Sigmoid colon (tissue), 6 donors: ENCODE measurements at regions not wholly inside any gene's neighbourhood (a gene's known extent, or its start where the extent isn't known, plus 50 kb on each side); places are given as distances from the start of the nearest gene placed in this dataset.

Experiments used
- DNase-seq: peaks from one replicate; pipeline ENCODE4 v3.0.0-alpha.2; 2019
- H3K27ac ChIP-seq, 4 donors: fragments of 200-600 bp; sonication (generic); one replicate each; pipeline ENCODE4 v1.5.1; 2016 to 2019; ENCODE audit warnings: mild to moderate bottlenecking in 1 of 4
- H3K27me3 ChIP-seq, 3 donors: fragments of 200-600 bp; sonication (generic); one replicate each; pipeline ENCODE4 v1.5.1; 2019; ENCODE audit warnings: mild to moderate bottlenecking in 1 of 3
- H3K36me3 ChIP-seq, 4 donors: fragments of 200-600 bp; sonication (generic); one replicate each; pipeline ENCODE4 v1.5.1; 2016 to 2019
- H3K4me1 ChIP-seq, 4 donors: fragments of 200-600 bp; sonication (generic); one replicate each; pipeline ENCODE4 v1.5.1; 2017 to 2019
- H3K4me3 ChIP-seq, 4 donors: fragments of 200-600 bp; sonication (generic); one replicate each; pipeline ENCODE4 v1.5.1; 2017 to 2019; ENCODE audit warnings: mild to moderate bottlenecking in 2 of 4, moderate library complexity in 1 of 4
- H3K9me3 ChIP-seq, 4 donors: fragments of 200-600 bp in 3 of 4; sonication (generic) in 3 of 4; one replicate each; pipeline versions ENCODE4 v1.5.1 to v1.6.1; 2013 to 2019
- EP300 ChIP-seq, 4 donors: sonication (generic); formaldehyde crosslinking; IDR thresholded peaks; one replicate each; pipeline ENCODE4 v1.6.1; 2017; ENCODE audit warnings: antibody characterized with exemption in 4 of 4
- POLR2A ChIP-seq, 2 donors: fragments of 450-650 bp; IDR thresholded peaks; one replicate each; pipeline ENCODE4 v1.6.1; 2016; ENCODE audit warnings: antibody characterized with exemption in 2 of 2, mild to moderate bottlenecking in 2 of 2, moderate library complexity in 2 of 2
- POLR2AphosphoS5 ChIP-seq, 4 donors: sonication (generic); formaldehyde crosslinking; IDR thresholded peaks; one replicate each; pipeline ENCODE4 v1.6.1; 2017; ENCODE audit warnings: antibody characterized with exemption in 4 of 4
- WGBS, 2 donors: extraction: QIAGEN DNeasy Blood & Tissue Kit; methylation state at CpG; one replicate each; pipeline ENCODE4 v1.1.7; 2013; 5-methylcytosine and 5-hydroxymethylcytosine counted together
- intact Hi-C: fragments of 100-400 bp; cut with DNase I; formaldehyde crosslinking; loops from one replicate; pipeline ENCODE4 v1.15.1; 2023
- TF ChIP-seq, protein P1 (sequence below), 4 experiments: fragments of 450-650 bp in 3 of 4; fragments of 200-600 bp in 1 of 4; IDR thresholded peaks; one replicate each; pipeline ENCODE4 v1.5.1; 2016 to 2019; ENCODE audit warnings: antibody characterized with exemption in 4 of 4, mild to moderate bottlenecking in 3 of 4, moderate library complexity in 2 of 4
- donor health status: healthy with polysubstance abuse.
- donor health status: healthy.

DNA sequence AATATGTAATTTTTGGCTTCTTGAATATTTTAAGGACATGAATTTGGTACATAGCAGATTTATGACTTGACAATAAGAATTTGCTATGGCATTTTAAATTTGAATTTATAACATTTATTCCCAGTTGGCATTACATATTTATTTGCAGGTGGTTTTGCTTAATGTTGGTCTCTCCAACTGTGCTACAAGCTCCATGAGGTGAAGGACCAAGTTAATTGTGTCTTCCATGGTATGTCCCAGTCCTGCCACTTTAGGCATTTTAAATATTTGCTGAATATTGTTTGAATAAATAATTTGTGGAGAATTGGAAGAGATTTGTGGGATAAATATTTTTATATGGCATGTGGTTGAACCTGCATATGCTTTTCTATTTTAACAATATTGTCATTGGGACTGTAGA lies 253.4 kb upstream of the RIOK2 start:
- Histone ChIP-seq H3K9me3 (no peaks in the 10 kb centered on the region), H3K27ac (no peak overlapping the region)
- intact Hi-C loops, result no loop called here

GRCh38 chr5:97443740-97444139 lies 260.7 kb upstream of the RIOK2 start:
- H3K4me1 ChIP-seq, result no peaks in the 10 kb centered on the region
- H3K4me3 ChIP-seq, result no peak overlapping the region
- TF ChIP-seq EP300 (IDR thresholded peaks at IDR 0.05), result no peak
- TF ChIP-seq, protein P1, sequence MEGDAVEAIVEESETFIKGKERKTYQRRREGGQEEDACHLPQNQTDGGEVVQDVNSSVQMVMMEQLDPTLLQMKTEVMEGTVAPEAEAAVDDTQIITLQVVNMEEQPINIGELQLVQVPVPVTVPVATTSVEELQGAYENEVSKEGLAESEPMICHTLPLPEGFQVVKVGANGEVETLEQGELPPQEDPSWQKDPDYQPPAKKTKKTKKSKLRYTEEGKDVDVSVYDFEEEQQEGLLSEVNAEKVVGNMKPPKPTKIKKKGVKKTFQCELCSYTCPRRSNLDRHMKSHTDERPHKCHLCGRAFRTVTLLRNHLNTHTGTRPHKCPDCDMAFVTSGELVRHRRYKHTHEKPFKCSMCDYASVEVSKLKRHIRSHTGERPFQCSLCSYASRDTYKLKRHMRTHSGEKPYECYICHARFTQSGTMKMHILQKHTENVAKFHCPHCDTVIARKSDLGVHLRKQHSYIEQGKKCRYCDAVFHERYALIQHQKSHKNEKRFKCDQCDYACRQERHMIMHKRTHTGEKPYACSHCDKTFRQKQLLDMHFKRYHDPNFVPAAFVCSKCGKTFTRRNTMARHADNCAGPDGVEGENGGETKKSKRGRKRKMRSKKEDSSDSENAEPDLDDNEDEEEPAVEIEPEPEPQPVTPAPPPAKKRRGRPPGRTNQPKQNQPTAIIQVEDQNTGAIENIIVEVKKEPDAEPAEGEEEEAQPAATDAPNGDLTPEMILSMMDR (IDR thresholded peaks at IDR 0.05), result no peak
- no peak for TF ChIP-seq POLR2A (IDR thresholded peaks at IDR 0.05)
- no peak for TF ChIP-seq POLR2AphosphoS5 (IDR thresholded peaks at IDR 0.05)
- H3K36me3 ChIP-seq, result no peaks in the 10 kb centered on the region
- H3K9me3 ChIP-seq, result peaks cover 0 to 14% (median 2%) of the 10 kb centered on the region in 4 donors
- no peak overlapping the region for H3K27ac ChIP-seq
- no peak for DNase-seq
- intact Hi-C loops, result no loop called here
- WGBS, 2 donors, result 87 to 92% methylated on average over 5 of the region's 5 CpGs
- H3K27me3 ChIP-seq, result no peaks in the 10 kb centered on the region

More for the DNA sequence above, 253.4 kb upstream of the RIOK2 start:
- TF ChIP-seq POLR2AphosphoS5 (IDR thresholded peaks at IDR 0.05) (no peak), EP300 (IDR thresholded peaks at IDR 0.05) (no peak), POLR2A (IDR thresholded peaks at IDR 0.05) (no peak)
- TF ChIP-seq, protein P1 (IDR thresholded peaks at IDR 0.05), result no peak
- no peaks in the 10 kb centered on the region for H3K27me3 ChIP-seq
- no peak for DNase-seq
- no peaks in the 10 kb centered on the region for H3K4me1 ChIP-seq
- no peak overlapping the region for H3K4me3 ChIP-seq
- H3K36me3 ChIP-seq, result no peaks in the 10 kb centered on the region

- Histone ChIP-seq H3K4me3 (no peak overlapping the region), H3K9me3 (peaks cover 0 to 5% (median 2%) of the 10 kb centered on the region in 4 donors), H3K27ac (no peak overlapping the region), H3K36me3 (no peaks in the 10 kb centered on the region), H3K4me1 (no peaks in the 10 kb centered on the region), H3K27me3 (no peaks in the 10 kb centered on the region)
- TF ChIP-seq EP300 (IDR thresholded peaks at IDR 0.05) (no peak), POLR2A (IDR thresholded peaks at IDR 0.05) (no peak), POLR2AphosphoS5 (IDR thresholded peaks at IDR 0.05) (no peak)
- TF ChIP-seq, protein P1 (IDR thresholded peaks at IDR 0.05), result no peak
- no peak for DNase-seq
- intact Hi-C loops, result no loop called here
- WGBS, 2 donors, result 69 to 81% methylated on average over 3 of the region's 3 CpGs
Measured at GRCh38 chr5:97449172-97449571, 266.1 kb upstream of the RIOK2 start.

GRCh38 chr5:97452646-97453045 lies 269.6 kb upstream of the RIOK2 start:
- intact Hi-C loops, result no loop called here
- H3K9me3 ChIP-seq, result no peaks in the 10 kb centered on the region
- H3K36me3 ChIP-seq, result no peaks in the 10 kb centered on the region
- TF ChIP-seq POLR2A (IDR thresholded peaks at IDR 0.05) (no peak), POLR2AphosphoS5 (IDR thresholded peaks at IDR 0.05) (no peak)
- no peaks in the 10 kb centered on the region for H3K27me3 ChIP-seq
- no peak for DNase-seq
- no peaks in the 10 kb centered on the region for H3K4me1 ChIP-seq
- H3K27ac ChIP-seq, result no peak overlapping the region
- H3K4me3 ChIP-seq, result no peak overlapping the region

DNA sequence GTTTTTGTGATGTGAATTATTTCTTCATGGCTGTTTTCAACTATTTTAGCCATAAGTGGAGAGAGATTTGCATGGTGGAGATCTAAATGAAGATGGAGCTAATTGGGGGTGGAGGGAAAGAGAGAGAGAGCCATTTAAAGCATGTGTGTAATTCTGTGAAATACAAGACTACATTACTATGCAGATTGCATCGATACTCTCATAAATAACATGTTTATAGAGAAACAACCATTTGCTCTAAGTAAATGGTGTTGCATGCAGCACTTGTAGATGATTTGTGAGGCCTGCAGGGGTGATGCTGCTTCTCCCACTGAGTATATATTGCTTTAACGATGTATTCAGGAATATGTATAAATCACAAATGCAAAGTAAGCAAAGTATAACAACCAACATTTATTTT lies 270.2 kb upstream of the RIOK2 start:
- Histone ChIP-seq H3K4me1 (no peaks in the 10 kb centered on the region), H3K4me3 (no peak overlapping the region), H3K36me3 (no peaks in the 10 kb centered on the region), H3K9me3 (no peaks in the 10 kb centered on the region), H3K27me3 (no peaks in the 10 kb centered on the region), H3K27ac (no peak overlapping the region)
- TF ChIP-seq POLR2AphosphoS5 (IDR thresholded peaks at IDR 0.05), result no peak
- no peak for TF ChIP-seq EP300 (IDR thresholded peaks at IDR 0.05)
- TF ChIP-seq, protein P1 (IDR thresholded peaks at IDR 0.05), result no peak
- no peak for TF ChIP-seq POLR2A (IDR thresholded peaks at IDR 0.05)
- DNase-seq, result no peak
- 80 to 82% methylated on average over 2 of the region's 2 CpGs for WGBS, 2 donors
- intact Hi-C loops, result no loop called here
